Panc1 (cell line): ENCODE measurements at regions not wholly inside any gene's neighbourhood (a gene's known extent, or its start where the extent isn't known, plus 50 kb on each side); places are given as distances from the start of the nearest gene placed in this dataset.

ENCODE experiments used
- TF ChIP-seq, protein P1 (sequence below): fragments of 450-650 bp; IDR thresholded peaks from 2 replicates; pipeline ENCODE4 v1.5.1; 2017; ENCODE audit warnings: mild to moderate bottlenecking
- TF ChIP-seq, protein P2 (sequence below), 2 experiments: IDR thresholded peaks; 2 replicates each; pipeline ENCODE4 v1.6.1; 2011 to 2012; ENCODE audit warnings: low read depth in 2 of 2, control low read depth in 1 of 2, low read length in 1 of 2, mild to moderate bottlenecking in 1 of 2, moderate library complexity in 1 of 2; ENCODE audit not compliant: insufficient read depth in 1 of 2

DNA sequence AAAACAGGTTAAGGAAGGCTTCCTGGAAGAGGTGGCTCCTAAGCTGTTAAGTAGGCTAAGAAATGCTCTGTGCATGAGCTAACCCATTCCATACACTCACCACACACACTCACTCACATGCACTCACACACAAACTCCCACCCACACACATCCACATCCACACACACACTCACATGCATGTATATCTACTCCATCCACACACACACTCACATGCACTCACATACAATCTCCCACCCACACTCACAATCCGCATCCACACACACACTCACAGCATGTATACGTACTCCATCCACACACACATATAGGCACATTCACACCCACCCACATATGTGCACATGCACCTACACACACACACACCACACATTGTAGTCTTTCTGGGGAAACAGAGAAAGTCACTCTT is 89.3 kb upstream of the HNF1B start:
- TF ChIP-seq, protein P1, sequence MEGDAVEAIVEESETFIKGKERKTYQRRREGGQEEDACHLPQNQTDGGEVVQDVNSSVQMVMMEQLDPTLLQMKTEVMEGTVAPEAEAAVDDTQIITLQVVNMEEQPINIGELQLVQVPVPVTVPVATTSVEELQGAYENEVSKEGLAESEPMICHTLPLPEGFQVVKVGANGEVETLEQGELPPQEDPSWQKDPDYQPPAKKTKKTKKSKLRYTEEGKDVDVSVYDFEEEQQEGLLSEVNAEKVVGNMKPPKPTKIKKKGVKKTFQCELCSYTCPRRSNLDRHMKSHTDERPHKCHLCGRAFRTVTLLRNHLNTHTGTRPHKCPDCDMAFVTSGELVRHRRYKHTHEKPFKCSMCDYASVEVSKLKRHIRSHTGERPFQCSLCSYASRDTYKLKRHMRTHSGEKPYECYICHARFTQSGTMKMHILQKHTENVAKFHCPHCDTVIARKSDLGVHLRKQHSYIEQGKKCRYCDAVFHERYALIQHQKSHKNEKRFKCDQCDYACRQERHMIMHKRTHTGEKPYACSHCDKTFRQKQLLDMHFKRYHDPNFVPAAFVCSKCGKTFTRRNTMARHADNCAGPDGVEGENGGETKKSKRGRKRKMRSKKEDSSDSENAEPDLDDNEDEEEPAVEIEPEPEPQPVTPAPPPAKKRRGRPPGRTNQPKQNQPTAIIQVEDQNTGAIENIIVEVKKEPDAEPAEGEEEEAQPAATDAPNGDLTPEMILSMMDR: no peak
- TF ChIP-seq, protein P2, sequence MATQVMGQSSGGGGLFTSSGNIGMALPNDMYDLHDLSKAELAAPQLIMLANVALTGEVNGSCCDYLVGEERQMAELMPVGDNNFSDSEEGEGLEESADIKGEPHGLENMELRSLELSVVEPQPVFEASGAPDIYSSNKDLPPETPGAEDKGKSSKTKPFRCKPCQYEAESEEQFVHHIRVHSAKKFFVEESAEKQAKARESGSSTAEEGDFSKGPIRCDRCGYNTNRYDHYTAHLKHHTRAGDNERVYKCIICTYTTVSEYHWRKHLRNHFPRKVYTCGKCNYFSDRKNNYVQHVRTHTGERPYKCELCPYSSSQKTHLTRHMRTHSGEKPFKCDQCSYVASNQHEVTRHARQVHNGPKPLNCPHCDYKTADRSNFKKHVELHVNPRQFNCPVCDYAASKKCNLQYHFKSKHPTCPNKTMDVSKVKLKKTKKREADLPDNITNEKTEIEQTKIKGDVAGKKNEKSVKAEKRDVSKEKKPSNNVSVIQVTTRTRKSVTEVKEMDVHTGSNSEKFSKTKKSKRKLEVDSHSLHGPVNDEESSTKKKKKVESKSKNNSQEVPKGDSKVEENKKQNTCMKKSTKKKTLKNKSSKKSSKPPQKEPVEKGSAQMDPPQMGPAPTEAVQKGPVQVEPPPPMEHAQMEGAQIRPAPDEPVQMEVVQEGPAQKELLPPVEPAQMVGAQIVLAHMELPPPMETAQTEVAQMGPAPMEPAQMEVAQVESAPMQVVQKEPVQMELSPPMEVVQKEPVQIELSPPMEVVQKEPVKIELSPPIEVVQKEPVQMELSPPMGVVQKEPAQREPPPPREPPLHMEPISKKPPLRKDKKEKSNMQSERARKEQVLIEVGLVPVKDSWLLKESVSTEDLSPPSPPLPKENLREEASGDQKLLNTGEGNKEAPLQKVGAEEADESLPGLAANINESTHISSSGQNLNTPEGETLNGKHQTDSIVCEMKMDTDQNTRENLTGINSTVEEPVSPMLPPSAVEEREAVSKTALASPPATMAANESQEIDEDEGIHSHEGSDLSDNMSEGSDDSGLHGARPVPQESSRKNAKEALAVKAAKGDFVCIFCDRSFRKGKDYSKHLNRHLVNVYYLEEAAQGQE (IDR thresholded peaks at IDR 0.05; ENCODE audit: insufficient read depth in 1 of 2, low read depth in 2 of 2, low read length in 1 of 2): no peak
